Embryonic facial prominence (tissue), 1 donor: ENCODE measurements at regions not wholly inside any gene's neighbourhood (a gene's known extent, or its start where the extent isn't known, plus 50 kb on each side); places are given as distances from the start of the nearest gene placed in this dataset.

ENCODE experiments used
- DNase-seq: peaks from one replicate; pipeline ENCODE4 v3.0.0-alpha.2; 2016; ENCODE audit errors: extremely low spot score

- no peak for DNase-seq
These were observed 85.3 kb downstream of the MATN1 start for GRCh38 chr1:30638086-30638485.

DNA sequence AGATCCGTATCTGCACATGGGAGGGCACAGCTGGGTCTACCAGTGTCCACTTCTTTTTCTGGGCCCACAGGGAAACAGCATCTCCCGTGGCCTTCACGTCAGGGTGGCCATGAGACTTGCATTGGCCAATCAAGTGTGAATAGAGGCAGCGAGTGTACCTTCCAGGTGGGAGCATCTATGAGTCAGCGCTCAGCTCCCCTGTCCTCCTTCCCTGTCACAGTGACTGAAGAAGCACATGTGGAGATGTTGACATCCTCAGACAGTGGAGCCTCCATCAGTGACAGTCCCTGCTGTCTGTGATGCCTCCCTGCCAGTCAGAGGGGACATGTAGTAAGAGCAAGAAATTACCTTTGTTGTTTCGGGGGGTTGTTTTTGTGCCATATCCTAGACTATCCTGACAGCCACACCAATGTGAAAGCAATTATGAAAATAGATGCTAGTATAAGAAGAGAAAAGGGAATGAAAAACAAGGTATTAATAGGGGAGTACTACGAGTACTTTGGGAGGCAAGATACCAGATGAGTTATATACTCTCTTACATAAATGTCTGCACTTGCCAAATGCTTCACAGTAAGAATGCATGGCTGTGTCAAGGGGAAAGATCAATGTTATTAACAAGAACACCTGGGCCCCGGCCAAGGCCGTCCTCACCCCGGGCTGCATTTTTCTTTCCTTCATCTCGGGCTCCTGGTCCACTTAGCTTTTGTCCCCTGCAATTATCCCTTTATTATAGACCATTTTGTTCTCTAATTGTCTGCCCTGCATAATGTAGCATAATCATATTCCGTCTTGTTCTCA is 86.0 kb downstream of the MATN1 start:
- no peak for DNase-seq

DNA sequence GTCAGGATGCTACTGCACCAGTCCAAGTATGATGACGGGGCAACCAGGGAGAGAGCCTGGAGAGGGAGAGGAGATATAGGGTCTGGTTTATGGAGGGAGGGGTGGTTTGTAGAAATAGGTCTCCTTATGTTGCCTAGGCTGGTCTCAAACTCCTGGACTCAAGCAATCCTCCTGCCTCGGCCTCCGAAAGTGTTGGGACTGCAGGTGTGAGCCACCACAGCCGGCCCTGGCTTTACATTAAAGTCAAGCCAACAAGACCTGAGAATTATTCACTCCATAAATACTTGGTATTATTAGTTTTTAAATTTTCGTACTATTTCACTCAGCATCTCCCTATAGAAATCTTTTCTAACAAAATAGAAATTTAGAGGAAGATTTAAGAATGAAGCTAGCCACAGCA is 86.8 kb downstream of the MATN1 start:
- no peak for DNase-seq

GRCh38 chr1:30635391-30635975 is 87.9 kb downstream of the MATN1 start:
- DNase-seq: no peak

DNA sequence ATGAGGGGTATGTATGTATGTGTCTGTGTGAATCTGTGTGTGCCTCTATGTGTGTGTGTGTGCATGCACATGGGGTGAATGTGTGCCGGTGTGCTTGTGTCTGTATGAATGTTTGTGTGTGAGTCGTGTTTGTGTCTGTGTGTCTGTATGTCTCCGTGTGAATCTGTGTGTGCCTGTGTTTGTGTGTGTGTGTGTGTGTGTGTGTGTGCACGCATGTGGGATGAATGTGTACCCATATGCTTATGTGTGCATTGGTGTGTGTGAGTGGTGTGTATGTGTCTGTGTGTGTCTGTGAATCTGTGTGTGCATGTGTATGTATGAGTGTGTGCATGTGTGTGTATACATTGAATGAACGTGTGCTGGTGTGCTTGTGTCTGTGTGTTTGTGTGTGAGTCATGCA is 88.9 kb downstream of the MATN1 start:
- DNase-seq: no peak

DNA sequence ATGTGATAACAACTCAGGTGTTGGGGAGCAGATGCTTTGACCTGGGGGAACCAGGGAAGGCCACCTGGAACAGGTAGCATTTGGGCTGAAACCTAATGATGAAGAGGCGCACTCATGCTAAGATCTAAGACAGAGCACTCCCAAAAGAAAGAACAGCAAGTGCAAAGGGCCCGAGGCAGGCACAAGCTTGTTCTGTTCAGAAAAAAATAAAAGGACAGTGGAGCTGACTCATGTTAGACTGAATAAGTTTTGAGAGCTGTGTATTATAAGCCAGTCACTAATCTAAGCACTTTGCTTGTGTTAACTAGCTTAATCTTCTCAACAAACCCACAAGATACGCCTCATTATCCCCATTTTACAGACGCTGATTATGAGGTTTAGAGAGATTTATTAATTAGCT is 90.1 kb downstream of the MATN1 start:
- DNase-seq: no peak

GRCh38 chr1:30632481-30632880 is 90.9 kb downstream of the MATN1 start:
- DNase-seq: no peak

- no peak for DNase-seq
These were observed 91.7 kb downstream of the MATN1 start for GRCh38 chr1:30631700-30632099.

DNA sequence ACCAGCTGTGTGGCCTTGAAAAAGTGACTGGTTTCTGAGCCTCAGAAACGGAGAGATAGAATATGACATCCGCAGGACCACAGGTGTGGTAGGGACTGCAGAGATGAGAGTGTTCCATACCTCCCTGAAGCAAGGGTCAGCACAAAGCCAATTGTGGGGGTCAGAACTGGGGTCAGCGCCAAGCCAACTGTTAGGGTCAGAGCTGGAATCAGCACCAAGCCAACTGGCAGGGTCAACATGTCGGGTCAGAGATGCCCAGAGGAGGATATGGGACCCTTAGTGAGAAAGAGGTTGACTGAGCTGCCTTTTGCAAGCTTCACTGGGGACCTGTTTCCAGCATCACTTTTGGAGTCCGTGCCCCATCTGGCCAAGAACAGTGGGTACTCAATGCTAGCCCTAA is 93.9 kb downstream of the MATN1 start:
- DNase-seq: no peak

- no peak for DNase-seq
These were observed 95.4 kb downstream of the MATN1 start for GRCh38 chr1:30627994-30628393.

DNA sequence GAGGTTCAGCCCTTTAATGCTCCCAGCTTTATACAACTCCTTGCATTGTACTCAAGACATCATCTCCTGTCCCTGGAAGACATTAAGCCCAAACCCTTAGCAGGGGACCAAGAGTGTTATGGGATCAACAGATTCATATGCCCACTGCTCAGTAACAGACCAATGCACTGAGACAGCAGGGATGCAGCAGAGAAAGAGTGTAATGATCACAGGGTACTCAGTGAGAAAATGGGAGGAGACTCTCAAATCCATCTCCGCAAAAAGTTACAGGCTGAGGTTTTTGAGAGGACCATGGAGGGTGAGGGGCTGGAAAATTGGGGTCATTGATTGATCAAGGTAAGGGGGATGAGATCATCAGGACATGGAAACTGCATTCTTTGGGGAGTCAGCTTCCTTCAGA is 96.2 kb downstream of the MATN1 start:
- DNase-seq: no peak

GRCh38 chr1:30623431-30623830 is 100.0 kb downstream of the MATN1 start:
- DNase-seq: no peak

DNA sequence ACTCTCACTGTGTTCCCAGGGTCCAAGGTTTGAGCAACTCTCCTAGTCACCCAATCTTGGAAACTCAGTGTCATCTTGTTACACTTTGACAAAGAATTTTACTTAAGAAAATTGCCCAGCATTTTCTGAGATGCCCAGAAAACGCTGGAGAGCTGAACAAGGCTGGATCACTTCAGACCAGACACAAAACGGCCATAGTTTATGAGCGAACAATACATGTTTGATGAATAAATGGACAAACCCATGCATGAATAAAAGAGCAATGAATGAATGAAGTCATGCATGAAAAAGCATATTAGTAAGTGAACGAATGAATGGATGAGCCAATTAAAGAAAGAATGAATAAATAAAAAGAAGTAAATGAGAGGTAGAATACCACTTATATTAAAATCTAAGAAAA is 103.8 kb downstream of the MATN1 start:
- DNase-seq: no peak

DNA sequence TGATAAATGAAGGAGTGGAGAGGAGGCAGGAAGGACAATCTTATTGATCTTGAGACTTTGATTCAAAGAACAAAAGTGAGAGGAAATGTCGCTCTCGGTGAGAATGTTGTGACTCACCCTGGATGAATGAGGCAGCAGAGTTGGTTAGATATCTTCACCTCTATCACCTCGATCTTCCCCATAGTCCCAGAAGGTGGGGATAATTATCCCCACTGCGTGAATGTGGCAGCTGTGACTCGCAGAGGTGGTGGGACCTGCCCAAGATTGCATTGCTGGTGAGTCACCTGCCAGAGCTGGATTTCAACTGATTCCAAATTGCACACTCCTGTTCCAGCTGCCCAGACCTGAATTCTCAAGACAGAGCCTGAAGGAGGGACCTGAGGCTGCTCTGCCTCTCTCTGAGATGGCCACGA is 105.0 kb downstream of the MATN1 start:
- DNase-seq: no peak

DNA sequence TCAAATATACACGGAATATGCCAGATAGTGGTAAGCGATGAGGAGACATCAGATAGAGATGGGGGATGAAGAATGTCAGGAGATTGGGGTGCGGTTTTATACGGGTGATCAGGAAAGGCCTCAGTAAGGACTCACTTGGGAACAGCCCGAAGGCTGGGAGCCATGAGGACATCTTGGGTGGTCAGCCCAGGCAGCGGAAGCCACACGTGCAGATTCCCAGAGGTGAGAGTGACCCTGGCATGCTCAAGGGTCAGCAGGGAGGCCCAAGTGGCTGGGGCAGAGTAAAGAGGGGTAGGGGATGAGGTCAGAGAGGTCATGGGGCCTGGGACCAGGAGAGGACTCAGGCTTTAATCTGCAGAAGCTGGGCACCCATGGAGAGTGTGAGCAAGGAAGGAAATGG is 106.6 kb downstream of the MATN1 start:
- no peak for DNase-seq

- no peak for DNase-seq
These were observed 107.4 kb downstream of the MATN1 start for GRCh38 chr1:30615816-30616590.

- DNase-seq: no peak
These were observed 108.1 kb downstream of the MATN1 start for GRCh38 chr1:30615076-30615795.

DNA sequence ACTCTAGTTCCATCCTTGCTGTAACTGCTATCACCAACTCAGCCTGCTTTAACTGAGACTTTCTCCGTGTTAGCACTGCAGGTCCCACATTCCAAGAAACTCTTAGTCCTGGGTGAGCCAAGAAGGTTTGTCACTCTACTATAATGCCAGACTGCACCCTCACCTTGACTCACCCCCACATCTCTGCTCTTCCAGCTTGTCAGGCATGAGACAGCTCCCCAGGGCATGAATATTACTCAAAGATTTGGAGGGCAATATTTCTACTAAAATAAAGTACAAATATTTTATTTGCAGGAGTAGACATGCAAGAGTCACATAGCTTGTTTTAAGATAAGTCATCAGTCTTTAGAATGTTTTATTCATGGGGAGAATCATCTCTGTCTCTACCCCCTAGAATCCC is 110.2 kb downstream of the MATN1 start:
- DNase-seq: no peak

DNA sequence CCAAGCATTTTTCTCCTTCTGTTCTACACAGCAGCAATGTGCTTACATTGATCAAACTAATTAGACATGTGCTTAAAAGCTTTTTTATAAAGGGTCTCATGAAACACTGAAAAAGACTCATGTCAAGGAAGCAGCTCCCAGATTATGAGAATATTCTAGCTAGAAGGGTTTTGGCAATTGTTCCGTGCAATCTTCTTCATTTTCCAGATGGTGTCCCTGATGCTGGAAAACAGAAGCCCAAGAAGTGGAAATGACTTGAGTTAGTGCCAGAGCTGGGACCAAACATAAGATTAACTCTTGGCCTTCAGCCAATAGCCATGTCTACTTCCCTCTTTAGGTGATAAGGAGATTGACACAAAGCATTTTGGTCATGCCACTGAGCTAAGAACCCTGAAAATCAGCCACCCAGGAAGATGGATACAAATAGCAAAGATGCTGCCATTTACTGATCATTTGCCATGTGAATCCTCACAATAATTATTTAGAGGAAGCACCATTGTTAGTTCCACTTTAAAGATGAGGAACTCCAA is 110.8 kb downstream of the MATN1 start:
- DNase-seq: no peak

DNA sequence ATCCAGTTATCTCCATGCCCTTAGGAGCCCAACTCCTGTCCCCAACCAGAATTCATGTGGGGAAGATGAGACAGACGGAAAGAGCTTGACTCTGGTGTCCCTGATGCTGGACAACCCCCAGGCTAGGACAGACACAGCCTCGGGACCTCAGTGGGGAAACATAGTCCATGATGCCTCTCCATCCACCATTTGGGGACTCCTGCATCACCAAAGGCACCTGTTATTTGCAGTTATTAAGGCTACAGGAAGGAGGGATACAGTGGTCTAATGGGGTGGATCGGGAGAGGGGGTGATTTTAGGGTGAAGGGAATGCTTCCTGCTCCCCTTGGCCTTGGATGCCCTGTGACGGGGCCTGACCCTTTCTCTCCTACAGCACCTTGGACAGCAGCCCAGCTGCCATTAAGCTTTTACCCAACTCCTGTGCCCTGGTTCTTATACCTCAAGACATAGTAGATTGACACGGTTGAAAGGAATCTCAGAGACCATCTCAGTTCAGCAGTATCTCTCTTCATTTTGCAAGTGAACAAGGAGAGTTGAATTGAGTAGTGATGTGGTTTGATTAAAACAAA is 111.6 kb downstream of the MATN1 start:
- DNase-seq: no peak

DNA sequence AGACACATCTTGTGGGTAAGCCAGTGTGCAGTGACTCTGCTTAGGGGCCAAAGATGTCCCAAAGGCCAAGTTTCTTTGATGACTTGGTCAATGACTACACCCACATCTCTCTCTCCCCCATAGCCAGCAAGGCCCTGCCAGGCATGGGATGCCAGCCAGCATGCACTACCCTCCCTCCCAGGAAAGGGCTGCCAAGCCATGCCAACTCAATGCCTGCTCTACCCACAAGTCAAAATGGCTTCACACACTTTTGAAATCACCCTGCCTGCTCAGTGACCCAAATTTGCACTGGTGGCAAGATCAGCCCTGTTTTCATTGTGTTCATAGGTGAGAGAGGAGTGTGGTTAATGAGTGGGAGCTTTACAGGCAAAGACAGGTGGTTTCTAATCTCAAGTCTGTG is 112.5 kb downstream of the MATN1 start:
- no peak for DNase-seq

DNA sequence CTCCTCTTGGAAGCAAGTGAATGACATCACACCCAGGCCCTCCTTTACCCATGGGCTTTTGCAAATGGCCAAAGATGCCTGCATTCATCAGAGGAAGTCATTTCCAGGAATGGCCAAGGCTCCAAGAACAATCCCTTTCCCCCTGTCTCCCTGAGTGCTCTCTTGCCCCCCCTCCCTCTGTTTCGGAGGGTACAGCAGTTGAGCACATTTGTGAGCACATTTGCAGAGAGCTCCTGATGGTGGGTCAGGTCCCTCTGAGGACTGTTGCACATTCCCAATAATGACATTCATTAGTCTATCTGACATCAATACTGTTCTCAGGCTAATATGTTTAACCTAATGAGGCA is 113.4 kb downstream of the MATN1 start:
- DNase-seq: no peak
